Caco-2 (cell line): ENCODE measurements at regions not wholly inside any gene's neighbourhood (a gene's known extent, or its start where the extent isn't known, plus 50 kb on each side); places are given as distances from the start of the nearest gene placed in this dataset.

ENCODE experiments used
- BruUV-seq: library from RNA; stranded (reverse); fragments of 400-500 nt; replicated peaks from 2 replicates; lab custom pipeline; 2021; lab: Mats Ljungman, UMichigan
- CTCF ChIA-PET: fragments of 300-600 bp; sonication (Branson Sonifier 250); formaldehyde crosslinking; loops from one replicate; lab custom pipeline; 2022; ENCODE audit warnings: antibody characterized with exemption; lab: Charles Lee
- POLR2A ChIA-PET: fragments of 300-600 bp; sonication (Branson Sonifier 250); formaldehyde crosslinking; loops from one replicate; lab custom pipeline; 2022; ENCODE audit warnings: antibody characterized with exemption; lab: Charles Lee
- DNase-seq, 2 experiments: peaks; one replicate each; pipeline versions ENCODE4 v3.0.0 to v3.0.0-alpha.2; 2020 to 2022
- H3K27me3 ChIP-seq: replicated peaks from 2 replicates; pipeline ENCODE4 v1.6.0; 2011; ENCODE audit warnings: low read length; ENCODE audit not compliant: control insufficient read depth, insufficient read depth
- H3K36me3 ChIP-seq: 2 replicates; pipeline ENCODE4 v1.5.1; 2011; ENCODE audit warnings: low read length; ENCODE audit not compliant: control insufficient read depth, insufficient read depth
- H3K4me1 ChIP-seq: fragments of 250-450 bp; sonication (Bioruptor Pico); 2 replicates; pipeline ENCODE4 v1.5.1; 2020; ENCODE audit warnings: mild to moderate bottlenecking
- H3K4me3 ChIP-seq: 2 replicates; pipeline ENCODE4 v1.5.1; 2011; ENCODE audit warnings: low read depth, mild to moderate bottlenecking, control low read depth, low read length
- H3K9me3 ChIP-seq: fragments of 250-450 bp; sonication (Bioruptor Pico); 2 replicates; pipeline ENCODE4 v1.5.1; 2020; ENCODE audit warnings: mild to moderate bottlenecking, moderate library complexity
- H3K27ac Mint-ChIP-seq: one replicate; pipeline ENCODE4 v1.8.0; 2022; ENCODE audit warnings: mixed read lengths; ENCODE audit not compliant: unreplicated experiment
- H3K27me3 Mint-ChIP-seq: one replicate; pipeline ENCODE4 v1.8.0; 2022; ENCODE audit warnings: mixed read lengths; ENCODE audit not compliant: insufficient read depth, unreplicated experiment
- H3K36me3 Mint-ChIP-seq: one replicate; pipeline ENCODE4 v1.8.0; 2022; ENCODE audit warnings: mild to moderate bottlenecking, mixed read lengths; ENCODE audit not compliant: insufficient read depth, unreplicated experiment
- H3K4me1 Mint-ChIP-seq: one replicate; pipeline ENCODE4 v1.8.0; 2022; ENCODE audit warnings: low read depth, mixed read lengths; ENCODE audit not compliant: unreplicated experiment
- H3K4me3 Mint-ChIP-seq: one replicate; pipeline ENCODE4 v1.8.0; 2022; ENCODE audit warnings: mild to moderate bottlenecking, moderate library complexity, mixed read lengths; ENCODE audit not compliant: unreplicated experiment
- H3K9me3 Mint-ChIP-seq: one replicate; pipeline ENCODE4 v1.8.0; 2022; ENCODE audit warnings: mixed read lengths; ENCODE audit not compliant: unreplicated experiment
- CTCF ChIP-seq, 2 experiments: fragments of 200-600 bp in 1 of 2; IDR thresholded peaks; 1 replicate in 1 of 2; 2 replicates in 1 of 2; pipeline versions ENCODE4 v1.5.1 to v1.8.0; 2011 to 2022; ENCODE audit warnings: antibody characterized with exemption in 1 of 2, control low read depth in 1 of 2, inconsistent platforms in 1 of 2, low read depth in 1 of 2, low read length in 1 of 2, mild to moderate bottlenecking in 1 of 2, moderate library complexity in 1 of 2; ENCODE audit not compliant: insufficient read depth in 1 of 2, severe bottlenecking in 1 of 2, unreplicated experiment in 1 of 2
- intact Hi-C: fragments of 100-400 bp; cut with micrococcal nuclease; formaldehyde crosslinking; loops from one replicate; pipeline ENCODE4 v1.10.0; 2022; ENCODE audit not compliant: unreplicated experiment

GRCh38 chr1:168370586-168370985 lies 89.9 kb downstream of the TBX19 start:
- ChIA-PET POLR2A (no interaction called here), CTCF (no interaction called here)
- H3K27ac Mint-ChIP-seq: no peak overlapping the region
- no peak for TF ChIP-seq CTCF (IDR thresholded peaks at IDR 0.05; ENCODE audit: insufficient read depth in 1 of 2, low read depth in 1 of 2, low read length in 1 of 2, severe bottlenecking in 1 of 2, unreplicated experiment in 1 of 2)
- H3K27me3 ChIP-seq: no peaks in the 10 kb centered on the region
- peaks cover 2% of the 10 kb centered on the region for H3K36me3 ChIP-seq
- no peaks in the 10 kb centered on the region for H3K9me3 ChIP-seq
- no peak overlapping the region for H3K4me3 Mint-ChIP-seq
- DNase-seq: no peak
- H3K27me3 Mint-ChIP-seq: no peaks in the 10 kb centered on the region
- H3K4me1 ChIP-seq: peaks cover 9% of the 10 kb centered on the region
- no peaks in the 10 kb centered on the region for H3K9me3 Mint-ChIP-seq
- intact Hi-C loops: no loop called here
- peaks cover 29% of the 10 kb centered on the region for H3K4me1 Mint-ChIP-seq
- BruUV-seq: no TSS peak
- peaks cover 17% of the 10 kb centered on the region for H3K36me3 Mint-ChIP-seq
- H3K4me3 ChIP-seq: no peak overlapping the region

- CTCF ChIA-PET: no interaction called here
- intact Hi-C loops: no loop called here
- BruUV-seq: no TSS peak
- DNase-seq: no peak
- no peaks in the 10 kb centered on the region for H3K9me3 Mint-ChIP-seq
- Histone ChIP-seq H3K4me3 (no peak overlapping the region), H3K9me3 (no peaks in the 10 kb centered on the region), H3K36me3 (peaks cover 2% of the 10 kb centered on the region), H3K27me3 (no peaks in the 10 kb centered on the region), H3K4me1 (peaks cover 11% of the 10 kb centered on the region)
- H3K36me3 Mint-ChIP-seq: peaks cover 21% of the 10 kb centered on the region
- no peak overlapping the region for H3K27ac Mint-ChIP-seq
- no peak overlapping the region for H3K4me3 Mint-ChIP-seq
- TF ChIP-seq CTCF (IDR thresholded peaks at IDR 0.05; ENCODE audit: insufficient read depth in 1 of 2, low read depth in 1 of 2, low read length in 1 of 2, severe bottlenecking in 1 of 2, unreplicated experiment in 1 of 2): no peak
- H3K4me1 Mint-ChIP-seq: peaks cover 33% of the 10 kb centered on the region
- POLR2A ChIA-PET: no interaction called here
- no peaks in the 10 kb centered on the region for H3K27me3 Mint-ChIP-seq
Measured at GRCh38 chr1:168369655-168370054, 89.0 kb downstream of the TBX19 start.

- no peak for DNase-seq
- peaks cover 3% of the 10 kb centered on the region for H3K36me3 ChIP-seq
- POLR2A ChIA-PET: no interaction called here
- Mint-ChIP-seq H3K36me3 (peaks cover 23% of the 10 kb centered on the region), H3K4me1 (peaks cover 36% of the 10 kb centered on the region), H3K9me3 (no peaks in the 10 kb centered on the region), H3K4me3 (no peak overlapping the region), H3K27ac (peak overlapping the region; percentile 6), H3K27me3 (no peaks in the 10 kb centered on the region)
- CTCF ChIA-PET: interaction anchor here (1.0 kb wide), 1 partner anchor 25 kb away, joined by 4 read pairs; no protein-coding TSS in a partner anchor
- intact Hi-C loops: no loop called here
- H3K9me3 ChIP-seq: no peaks in the 10 kb centered on the region
- BruUV-seq: no TSS peak
- H3K4me1 ChIP-seq: peaks cover 18% of the 10 kb centered on the region
- no peak overlapping the region for H3K4me3 ChIP-seq
- no peak for TF ChIP-seq CTCF (IDR thresholded peaks at IDR 0.05; ENCODE audit: insufficient read depth in 1 of 2, low read depth in 1 of 2, low read length in 1 of 2, severe bottlenecking in 1 of 2, unreplicated experiment in 1 of 2)
- no peaks in the 10 kb centered on the region for H3K27me3 ChIP-seq
Measured at GRCh38 chr1:168368131-168368530, 87.5 kb downstream of the TBX19 start.
